IPS DF 4.7 (cell line): ENCODE measurements at regions not wholly inside any gene's neighbourhood (a gene's known extent, or its start where the extent isn't known, plus 50 kb on each side); places are given as distances from the start of the nearest gene placed in this dataset.

Experiments used
- DNase-seq: peaks from one replicate; pipeline ENCODE4 v3.0.0-alpha.2; 2013; ENCODE audit warnings: low spot score; ENCODE audit errors: extremely low read depth

GRCh38 chr4:125741825-125742452 is 427.2 kb downstream of the FAT4 start:
- no peak for DNase-seq

- no peak for DNase-seq
Measured at GRCh38 chr4:125744891-125745364, 430.2 kb downstream of the FAT4 start.

GRCh38 chr4:125749354-125749753 is 434.6 kb downstream of the FAT4 start:
- DNase-seq: no peak

- no peak for DNase-seq
Measured at GRCh38 chr4:125750399-125750798, 435.6 kb downstream of the FAT4 start.

- no peak for DNase-seq
Measured at GRCh38 chr4:125750828-125751466, 436.2 kb downstream of the FAT4 start.

GRCh38 chr4:125758438-125758837 is 443.7 kb downstream of the FAT4 start:
- DNase-seq: no peak

- DNase-seq: no peak
Measured at GRCh38 chr4:125760201-125760819, 445.6 kb downstream of the FAT4 start.

- no peak for DNase-seq
Measured at GRCh38 chr4:125760956-125761355, 446.2 kb downstream of the FAT4 start.

- DNase-seq: no peak
Measured at GRCh38 chr4:125762537-125762936, 447.8 kb downstream of the FAT4 start.

- DNase-seq: no peak
Measured at GRCh38 chr4:125765941-125766340, 451.2 kb downstream of the FAT4 start.

GRCh38 chr4:125770814-125771398 is 456.2 kb downstream of the FAT4 start:
- DNase-seq: no peak

GRCh38 chr4:125772680-125773079 is 457.9 kb downstream of the FAT4 start:
- DNase-seq: no peak

- no peak for DNase-seq
Measured at GRCh38 chr4:125773502-125773901, 458.7 kb downstream of the FAT4 start.

- no peak for DNase-seq
Measured at GRCh38 chr4:125773931-125774330, 459.2 kb downstream of the FAT4 start.

GRCh38 chr4:125776146-125776545 is 461.4 kb downstream of the FAT4 start:
- no peak for DNase-seq

- DNase-seq: no peak
Measured at GRCh38 chr4:125780164-125780563, 465.4 kb downstream of the FAT4 start.

GRCh38 chr4:125780747-125781146 is 466.0 kb downstream of the FAT4 start:
- DNase-seq: no peak

- no peak for DNase-seq
Measured at GRCh38 chr4:125781651-125782050, 466.9 kb downstream of the FAT4 start.

- no peak for DNase-seq
Measured at GRCh38 chr4:125784741-125785140, 470.0 kb downstream of the FAT4 start.

- no peak for DNase-seq
Measured at GRCh38 chr4:125787707-125788106, 473.0 kb downstream of the FAT4 start.

- DNase-seq: no peak
Measured at GRCh38 chr4:125789023-125789422, 474.3 kb downstream of the FAT4 start.

- DNase-seq: no peak
Measured at GRCh38 chr4:125791896-125792295, 477.1 kb downstream of the FAT4 start.
